HG02970 (cell line): ENCODE measurements at regions not wholly inside any gene's neighbourhood (a gene's known extent, or its start where the extent isn't known, plus 50 kb on each side); places are given as distances from the start of the nearest gene placed in this dataset.
"Not testable (repeated sequence)": the region's sequence is repeated elsewhere in the genome, so short reads cannot be mapped to it uniquely, and the experiment has no call there.

ENCODE experiments used
- ATAC-seq: cut with Tn5 transposase; IDR thresholded peaks from one replicate; pipeline ENCODE4 v1.9.1; 2021; ENCODE audit warnings: mild to moderate bottlenecking, moderate library complexity, moderate number of reproducible peaks; ENCODE audit not compliant: unreplicated experiment, low FRiP score

DNA sequence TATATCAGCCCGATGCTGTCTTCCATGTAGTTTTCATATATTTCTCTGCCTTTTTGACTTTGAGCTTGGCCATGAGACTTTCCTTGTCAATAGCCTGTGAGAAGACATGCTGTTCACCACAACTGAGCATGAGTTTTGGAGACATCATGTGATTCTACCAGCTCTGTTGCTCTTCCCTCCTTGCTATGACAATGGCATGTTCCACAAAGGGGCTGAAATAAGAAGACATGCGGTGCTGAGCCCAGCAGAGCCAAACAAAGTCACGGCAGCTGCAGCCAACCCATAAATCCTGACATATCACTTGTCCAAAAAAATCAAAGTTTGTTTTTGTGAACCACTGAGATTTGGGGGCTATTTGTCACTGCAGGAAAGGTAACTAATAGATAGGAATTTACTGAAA is 343.4 kb upstream of the KITLG start:
- ATAC-seq, result no peak

- no peak for ATAC-seq
Measured at GRCh38 chr12:88922816-88923215, 342.5 kb upstream of the KITLG start.

DNA sequence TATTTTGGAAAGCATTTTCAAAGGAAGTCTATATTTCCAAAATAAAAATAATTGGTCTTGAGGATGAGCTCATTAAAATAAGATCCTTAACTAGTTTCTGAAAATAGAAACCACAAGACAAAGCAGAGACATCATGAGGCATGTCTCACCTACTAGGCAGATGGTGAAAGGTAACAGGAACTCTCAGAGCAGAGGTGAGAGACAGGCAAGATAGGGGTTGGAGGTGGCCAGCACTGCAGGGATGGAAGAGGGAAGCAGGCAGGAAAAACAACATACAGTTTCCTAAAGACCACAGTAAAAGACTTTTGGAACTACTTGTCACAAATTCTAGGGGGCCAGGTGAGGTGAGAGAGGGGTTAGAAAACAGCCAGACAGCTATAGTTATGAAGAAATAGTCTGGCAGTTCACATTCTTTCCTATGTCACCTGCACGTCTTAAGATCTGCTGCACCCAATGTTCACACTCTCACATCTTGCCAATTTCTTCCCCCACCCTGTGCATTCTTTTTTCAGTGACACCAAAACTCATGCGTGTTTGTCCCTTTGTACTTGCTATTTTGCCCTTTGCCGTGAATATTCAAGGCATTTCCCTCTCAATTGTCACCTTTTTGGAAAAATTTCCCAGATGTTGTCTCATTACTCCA is 341.7 kb upstream of the KITLG start:
- no peak for ATAC-seq

DNA sequence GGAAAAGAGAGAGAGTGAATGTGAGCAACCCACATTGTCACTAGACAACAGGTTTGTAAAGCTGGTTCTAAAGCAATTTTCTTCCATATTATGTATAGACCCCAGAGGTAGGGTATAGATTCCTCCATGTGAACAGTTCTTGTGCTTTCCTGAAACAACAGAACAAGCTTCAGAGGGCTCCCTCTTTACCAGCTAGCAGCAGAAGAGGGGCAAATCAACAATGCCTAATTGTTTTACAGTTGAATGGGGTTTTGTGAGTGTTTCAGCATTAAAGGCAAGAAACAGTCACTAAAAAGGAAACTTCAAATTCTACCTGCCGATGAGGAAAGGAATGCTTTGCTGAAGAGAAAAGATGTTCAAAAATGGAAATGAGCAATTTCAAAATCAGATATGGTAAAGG is 341.2 kb upstream of the KITLG start:
- no peak for ATAC-seq

DNA sequence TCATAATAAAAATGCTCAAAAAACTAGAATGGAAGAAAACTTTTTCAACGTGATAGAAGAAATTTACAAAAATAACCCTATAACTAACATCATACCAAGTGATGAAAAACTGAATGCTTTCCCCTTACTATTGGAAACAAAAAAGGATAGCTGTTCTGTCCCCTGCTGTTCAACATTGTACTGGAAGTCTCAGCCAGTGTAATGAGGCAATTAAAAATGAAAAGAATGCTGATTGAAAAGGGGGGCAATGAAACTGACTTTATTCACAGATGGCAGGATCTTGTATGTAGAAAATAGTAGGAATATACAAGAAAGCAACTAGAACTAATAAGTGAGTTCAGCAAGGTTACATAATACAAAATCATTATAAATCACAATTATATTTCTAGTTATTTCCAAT is 337.9 kb upstream of the KITLG start:
- ATAC-seq, result no peak

DNA sequence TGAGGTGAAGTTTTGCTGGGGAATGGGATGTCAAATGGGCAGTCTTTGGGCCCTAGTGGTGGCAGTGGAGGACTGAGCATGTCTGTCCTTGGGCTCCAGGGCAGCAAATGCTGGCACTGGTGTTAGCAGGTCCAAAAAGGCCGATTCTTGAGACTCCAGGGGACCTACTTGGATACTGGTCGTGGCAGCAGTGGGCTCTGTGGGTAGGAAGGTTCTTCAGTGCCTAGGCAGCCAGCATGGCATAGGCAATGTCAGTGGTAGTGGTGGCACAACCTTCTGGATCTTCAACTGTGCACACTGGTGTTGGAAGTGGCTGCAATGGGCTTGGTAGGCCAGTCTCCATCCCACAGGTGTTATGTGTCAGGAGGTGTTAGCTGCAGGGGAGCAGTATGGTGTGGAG is 334.7 kb upstream of the KITLG start:
- ATAC-seq, result no peak

DNA sequence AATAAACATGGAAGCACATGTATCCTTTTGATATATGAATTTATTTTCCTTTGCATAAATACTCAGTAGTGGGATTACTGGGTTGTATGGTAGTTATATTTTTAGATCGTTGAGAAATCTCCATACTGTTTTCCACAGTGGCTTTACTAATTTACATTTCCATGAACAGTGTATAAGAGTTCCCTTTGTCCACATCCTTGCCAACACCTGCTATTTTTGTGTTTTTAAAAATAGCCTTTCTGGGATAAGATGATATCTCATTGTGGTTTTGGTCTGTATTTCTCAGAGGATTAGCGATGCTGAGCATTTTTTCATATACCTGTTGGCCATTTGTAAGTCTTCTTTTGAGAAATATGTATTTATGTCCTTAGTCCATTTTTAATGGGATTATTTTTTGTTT is 329.2 kb upstream of the KITLG start:
- no peak for ATAC-seq

DNA sequence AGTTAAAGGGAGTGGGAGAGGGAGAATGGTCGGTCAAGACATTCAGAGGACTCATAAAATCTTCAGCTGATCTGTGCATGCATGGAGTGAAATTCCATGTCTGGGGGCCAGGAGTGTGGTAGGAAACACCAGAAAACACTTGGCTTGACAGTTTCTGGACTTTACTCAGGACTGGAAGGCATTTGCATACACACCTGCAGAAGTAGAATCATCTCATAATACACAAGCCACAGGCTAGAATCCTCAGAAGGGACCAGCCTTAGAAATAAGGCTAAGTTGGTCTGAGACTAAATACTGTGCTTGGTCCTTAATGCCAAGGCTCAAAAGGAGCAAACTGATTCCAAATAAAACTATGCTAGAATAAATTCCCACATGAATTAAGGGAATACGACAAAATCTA is 328.1 kb upstream of the KITLG start:
- ATAC-seq, result no peak

- ATAC-seq, result no peak
Measured at GRCh38 chr12:88904705-88905104, 324.4 kb upstream of the KITLG start.

GRCh38 chr12:88903333-88903732 is 323.1 kb upstream of the KITLG start:
- no peak for ATAC-seq

- ATAC-seq, result no peak
Measured at GRCh38 chr12:88897723-88898122, 317.5 kb upstream of the KITLG start.

GRCh38 chr12:88896958-88897357 is 316.7 kb upstream of the KITLG start:
- no peak for ATAC-seq

DNA sequence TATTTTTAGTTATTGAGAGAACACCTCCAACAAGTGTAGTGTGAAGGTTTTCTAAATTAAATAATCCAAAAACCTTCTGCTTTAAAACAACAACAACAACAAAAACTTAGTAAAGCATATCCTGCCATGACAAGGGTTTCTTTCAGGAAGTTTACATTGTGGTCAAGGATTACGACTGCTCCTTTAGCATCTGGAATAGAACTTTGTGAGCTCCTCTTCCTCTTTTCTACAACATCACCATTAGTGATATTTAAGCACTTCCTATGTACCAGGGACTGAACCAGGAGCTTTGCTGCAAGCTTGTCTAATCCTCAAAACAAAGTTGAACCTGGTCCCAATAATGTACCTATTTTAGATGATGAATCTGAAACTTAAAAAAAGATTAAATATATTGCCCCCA is 315.4 kb upstream of the KITLG start:
- no peak for ATAC-seq

GRCh38 chr12:88893801-88894200 is 313.5 kb upstream of the KITLG start:
- no peak for ATAC-seq

- ATAC-seq, result not testable (repeated sequence)
Measured at GRCh38 chr12:88891434-88891833, 311.2 kb upstream of the KITLG start.

DNA sequence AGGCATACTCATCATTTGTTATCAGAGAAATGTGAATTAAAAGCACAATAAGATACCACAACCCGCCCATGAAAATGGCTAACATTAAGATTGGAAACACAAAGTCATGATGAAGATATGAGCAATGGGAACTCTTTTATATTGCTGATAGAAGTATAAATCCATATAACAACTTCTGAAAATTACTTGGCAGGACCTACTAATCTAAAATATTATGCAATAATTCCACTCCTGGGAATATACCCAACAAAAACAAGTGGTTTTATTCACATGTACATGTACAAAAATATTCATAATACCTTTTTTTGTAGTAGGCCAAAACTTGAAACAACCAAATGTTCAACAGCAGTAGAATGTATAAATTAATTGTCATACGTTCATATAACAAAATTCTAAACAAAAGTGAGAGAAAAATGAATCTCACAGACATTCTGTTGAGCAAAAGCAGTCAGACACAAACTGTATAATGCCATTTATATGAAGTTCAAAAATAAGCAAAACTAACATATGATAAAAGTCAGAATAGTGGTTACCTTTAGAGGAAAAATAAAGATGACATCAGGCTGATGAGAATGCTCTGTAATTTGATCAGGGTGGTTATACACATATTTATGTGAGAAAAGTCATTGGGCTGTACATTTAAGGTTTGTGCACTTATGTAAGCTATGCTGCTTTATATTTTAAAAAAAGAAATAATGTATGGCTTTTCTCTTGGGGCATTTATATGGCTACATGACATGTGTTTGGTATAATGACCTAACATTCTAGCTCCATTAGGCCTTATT is 309.2 kb upstream of the KITLG start:
- ATAC-seq, result no peak

DNA sequence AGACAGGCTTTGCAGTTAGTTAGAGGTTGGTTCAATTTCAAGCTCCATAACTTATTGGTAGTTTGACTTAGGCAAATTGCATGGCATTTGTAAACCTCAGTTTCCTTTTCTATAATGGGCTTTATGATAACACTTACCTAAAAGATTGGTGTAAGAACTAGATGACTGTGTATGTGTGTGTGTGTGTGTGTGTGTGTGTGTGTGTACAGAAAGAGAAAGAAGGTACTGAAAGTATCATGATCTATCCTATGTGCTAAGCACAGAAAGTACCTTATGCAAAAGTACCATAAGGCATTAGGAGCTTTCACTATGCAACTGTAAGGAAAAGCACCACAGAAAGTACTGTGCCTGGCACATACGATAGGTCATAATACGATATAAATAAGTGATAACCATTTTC is 304.3 kb upstream of the KITLG start:
- peak; percentile 74 for ATAC-seq

DNA sequence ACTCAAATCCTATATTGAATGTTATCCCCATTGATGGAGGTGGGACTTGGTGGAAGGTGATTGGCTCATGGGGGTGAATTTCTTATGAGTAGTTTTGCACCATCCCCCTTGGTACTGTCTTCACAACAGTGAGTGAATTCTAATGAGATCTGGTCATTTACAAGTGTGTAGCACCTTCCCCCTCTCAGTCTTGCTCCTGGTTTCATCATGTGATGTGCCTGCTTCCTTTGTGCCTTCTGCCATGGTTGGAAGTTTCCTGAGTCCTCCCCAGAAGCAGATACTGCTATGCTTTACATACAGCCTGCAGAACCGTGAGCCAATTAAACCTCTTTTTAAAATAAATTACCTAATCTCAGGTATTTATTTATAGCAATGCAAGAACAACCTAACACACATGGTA is 302.4 kb upstream of the KITLG start:
- no peak for ATAC-seq

- ATAC-seq, result no peak
Measured at GRCh38 chr12:88880051-88880450, 299.8 kb upstream of the KITLG start.

GRCh38 chr12:88878295-88878694 is 298.0 kb upstream of the KITLG start:
- no peak for ATAC-seq

GRCh38 chr12:88876857-88877256 is 296.6 kb upstream of the KITLG start:
- no peak for ATAC-seq

DNA sequence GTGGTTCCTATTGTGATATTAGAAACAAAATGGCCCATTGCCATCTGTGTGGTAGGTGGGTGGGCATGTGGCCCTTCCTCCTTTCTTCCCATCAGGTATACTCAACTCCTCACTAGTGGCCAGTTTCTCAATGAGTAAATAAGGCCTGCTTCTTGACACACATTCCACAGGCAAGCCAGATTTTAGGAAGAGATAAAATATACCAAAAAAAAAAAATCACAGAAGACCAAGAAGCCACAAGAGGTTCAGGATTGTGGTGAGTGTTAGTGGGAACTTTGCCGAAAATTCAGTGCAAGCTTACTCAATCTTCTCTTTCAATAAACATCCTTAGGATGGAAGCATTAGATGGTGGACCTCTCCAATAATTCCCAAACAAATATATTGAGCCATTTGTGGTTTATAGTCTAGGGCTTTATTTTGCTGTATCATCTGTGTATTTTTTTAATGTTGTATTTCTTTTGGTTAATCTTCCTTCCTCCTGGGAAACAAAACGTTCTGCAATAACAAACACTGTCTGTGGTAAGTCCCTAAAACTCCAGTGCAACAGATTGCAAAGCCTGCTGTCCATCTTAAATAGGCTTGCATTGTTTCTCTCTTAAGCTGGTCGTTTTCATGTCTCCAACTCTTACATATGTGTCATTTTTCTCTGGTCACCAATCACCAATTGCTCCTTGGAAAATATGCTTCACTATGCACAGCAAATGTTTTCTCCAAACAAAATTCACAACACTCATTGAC is 289.9 kb upstream of the KITLG start:
- no peak for ATAC-seq
